Osteocyte (in vitro differentiated cells): ENCODE measurements at regions not wholly inside any gene's neighbourhood (a gene's known extent, or its start where the extent isn't known, plus 50 kb on each side); places are given as distances from the start of the nearest gene placed in this dataset.

Experiments
- DNase-seq: peaks from one replicate; pipeline ENCODE4 v3.0.0; 2021; ENCODE audit warnings: mixed read lengths; ENCODE audit not compliant: unreplicated experiment; ENCODE audit errors: extremely low spot score
- H3K27ac Mint-ChIP-seq: one replicate; pipeline ENCODE4 v1.8.0; 2021; ENCODE audit warnings: mild to moderate bottlenecking, mixed read lengths; ENCODE audit not compliant: unreplicated experiment
- H3K27me3 Mint-ChIP-seq: one replicate; pipeline ENCODE4 v1.8.0; 2021; ENCODE audit warnings: mixed read lengths; ENCODE audit not compliant: unreplicated experiment
- H3K36me3 Mint-ChIP-seq: one replicate; pipeline ENCODE4 v1.8.0; 2021; ENCODE audit warnings: mixed read lengths; ENCODE audit not compliant: unreplicated experiment
- H3K4me1 Mint-ChIP-seq: one replicate; pipeline ENCODE4 v1.8.0; 2021; ENCODE audit warnings: mixed read lengths; ENCODE audit not compliant: unreplicated experiment
- H3K4me3 Mint-ChIP-seq: one replicate; pipeline ENCODE4 v1.8.0; 2021; ENCODE audit warnings: mild to moderate bottlenecking, moderate library complexity, mixed read lengths; ENCODE audit not compliant: unreplicated experiment
- H3K9me3 Mint-ChIP-seq: one replicate; pipeline ENCODE4 v1.8.0; 2021; ENCODE audit warnings: mixed read lengths; ENCODE audit not compliant: unreplicated experiment
- CTCF ChIP-seq: fragments of 200-600 bp; sonication (generic); IDR thresholded peaks from 2 replicates; pipeline ENCODE4 v1.5.0; 2021; ENCODE audit warnings: antibody characterized with exemption, mild to moderate bottlenecking, moderate library complexity

- peaks cover 39% of the 10 kb centered on the region for H3K4me1 Mint-ChIP-seq
- TF ChIP-seq CTCF = no peak
- no peaks in the 10 kb centered on the region for H3K9me3 Mint-ChIP-seq
- H3K27ac Mint-ChIP-seq = no peak overlapping the region
- DNase-seq = no peak
- H3K27me3 Mint-ChIP-seq = no peaks in the 10 kb centered on the region
- H3K4me3 Mint-ChIP-seq = no peak overlapping the region
- H3K36me3 Mint-ChIP-seq = no peaks in the 10 kb centered on the region
These were observed 326.1 kb downstream of the DAD1 start for GRCh38 chr14:22262881-22263280.

- H3K9me3 Mint-ChIP-seq = no peaks in the 10 kb centered on the region
- H3K4me1 Mint-ChIP-seq = peaks cover 3% of the 10 kb centered on the region
- H3K27me3 Mint-ChIP-seq = peaks cover 4% of the 10 kb centered on the region
- no peak overlapping the region for H3K4me3 Mint-ChIP-seq
- no peak overlapping the region for H3K27ac Mint-ChIP-seq
- DNase-seq = no peak
- TF ChIP-seq CTCF = no peak
- H3K36me3 Mint-ChIP-seq = no peaks in the 10 kb centered on the region
These were observed 333.7 kb downstream of the DAD1 start for GRCh38 chr14:22255017-22255950.

GRCh38 chr14:22252686-22253085, 336.3 kb downstream of the DAD1 start:
- H3K27ac Mint-ChIP-seq = no peak overlapping the region
- no peak for TF ChIP-seq CTCF
- H3K9me3 Mint-ChIP-seq = no peaks in the 10 kb centered on the region
- H3K4me3 Mint-ChIP-seq = no peak overlapping the region
- H3K4me1 Mint-ChIP-seq = peaks cover 3% of the 10 kb centered on the region
- H3K36me3 Mint-ChIP-seq = no peaks in the 10 kb centered on the region
- no peak for DNase-seq
- H3K27me3 Mint-ChIP-seq = peaks cover 4% of the 10 kb centered on the region

- H3K9me3 Mint-ChIP-seq = no peaks in the 10 kb centered on the region
- H3K27me3 Mint-ChIP-seq = peaks cover 8% of the 10 kb centered on the region
- DNase-seq = no peak
- no peaks in the 10 kb centered on the region for H3K36me3 Mint-ChIP-seq
- H3K4me3 Mint-ChIP-seq = no peak overlapping the region
- TF ChIP-seq CTCF = no peak
- peaks cover 3% of the 10 kb centered on the region for H3K4me1 Mint-ChIP-seq
- H3K27ac Mint-ChIP-seq = no peak overlapping the region
These were observed 337.9 kb downstream of the DAD1 start for GRCh38 chr14:22251090-22251489.

- TF ChIP-seq CTCF = no peak
- H3K4me3 Mint-ChIP-seq = no peak overlapping the region
- no peaks in the 10 kb centered on the region for H3K9me3 Mint-ChIP-seq
- H3K36me3 Mint-ChIP-seq = no peaks in the 10 kb centered on the region
- H3K27ac Mint-ChIP-seq = no peak overlapping the region
- peaks cover 4% of the 10 kb centered on the region for H3K27me3 Mint-ChIP-seq
- DNase-seq = no peak
- H3K4me1 Mint-ChIP-seq = peaks cover 3% of the 10 kb centered on the region
These were observed 339.3 kb downstream of the DAD1 start for GRCh38 chr14:22249770-22250169.
